Kidney (tissue), 13 donors: ENCODE measurements at regions not wholly inside any gene's neighbourhood (a gene's known extent, or its start where the extent isn't known, plus 50 kb on each side); places are given as distances from the start of the nearest gene placed in this dataset.
"Not testable (repeated sequence)": the region's sequence is repeated elsewhere in the genome, so short reads cannot be mapped to it uniquely, and the experiment has no call there.

Source experiments
- DNase-seq, 5 donors: peaks; one replicate each; pipeline ENCODE4 v3.0.0-alpha.2; 2013 to 2020
- FAIRE-seq: peaks from 2 replicates; lab custom pipeline; 2012; peaks lifted over from hg19 to GRCh38; lab: Jason Lieb, UNC
- H3K27ac ChIP-seq, 2 donors: one replicate each; pipeline ENCODE4 v1.7.0; 2013; ENCODE audit warnings: low read depth in 2 of 2, low read length in 2 of 2, inconsistent platforms in 1 of 2
- H3K27me3 ChIP-seq: one replicate; pipeline ENCODE4 v1.7.1; 2013; ENCODE audit warnings: low read length, inconsistent platforms; ENCODE audit not compliant: control insufficient read depth, insufficient read depth
- H3K36me3 ChIP-seq, 3 donors: one replicate each; pipeline versions ENCODE4 v1.7.0 to v1.7.1; 2013; ENCODE audit warnings: low read length in 3 of 3, control low read depth in 1 of 3, inconsistent platforms in 1 of 3; ENCODE audit not compliant: insufficient read depth in 3 of 3, control insufficient read depth in 2 of 3
- H3K4me1 ChIP-seq, 3 donors: one replicate each; pipeline versions ENCODE4 v1.7.0 to v1.7.1; 2013; ENCODE audit warnings: low read length in 3 of 3, inconsistent platforms in 1 of 3, low read depth in 1 of 3; ENCODE audit not compliant: control insufficient read depth in 2 of 3, insufficient read depth in 2 of 3
- H3K4me3 ChIP-seq, 3 donors: one replicate each; pipeline versions ENCODE4 v1.7.0 to v1.8.1; 2013; ENCODE audit warnings: low read length in 3 of 3, control low read depth in 1 of 3, inconsistent platforms in 1 of 3
- H3K9ac ChIP-seq, 3 donors: one replicate each; pipeline versions ENCODE4 v1.7.0 to v1.7.1; 2013; ENCODE audit warnings: low read length in 3 of 3, control low read depth in 1 of 3, inconsistent platforms in 1 of 3
- H3K9me3 ChIP-seq, 3 donors: one replicate each; pipeline versions ENCODE4 v1.7.0 to v1.7.1; 2013; ENCODE audit warnings: low read length in 3 of 3, control low read depth in 1 of 3, inconsistent platforms in 1 of 3; ENCODE audit not compliant: control insufficient read depth in 2 of 3, insufficient read depth in 1 of 3
- CTCF ChIP-seq: IDR thresholded peaks from 3 replicates; pipeline ENCODE4 v1.5.1; 2012; ENCODE audit warnings: mild to moderate bottlenecking, moderate library complexity, borderline replicate concordance; ENCODE audit not compliant: insufficient read depth; ENCODE audit errors: extremely low read depth
- intact Hi-C: fragments of 100-400 bp; cut with DNase I; formaldehyde crosslinking; loops from one replicate; pipeline ENCODE4 v1.11.1; 2022
- donor health status: control.
- donor health status: control.
- donor health status: control.
- donor health status: control.
- donor health status: control.
- donor health status: DM: yes; HTN: yes; CAD: no.
- donor health status: Normal renal cell carcinoma (clear cell type).

GRCh38 chr7:142636751-142637150 lies 112.5 kb upstream of the PRSS1 start:
- Histone ChIP-seq H3K27me3 (no peaks in the 10 kb centered on the region), H3K9ac (no peak overlapping the region), H3K4me3 (no peak overlapping the region), H3K27ac (no peak overlapping the region), H3K9me3 (no peaks in the 10 kb centered on the region), H3K4me1 (no peaks in the 10 kb centered on the region), H3K36me3 (no peaks in the 10 kb centered on the region)
- no peak for DNase-seq
- no peak for FAIRE-seq
- intact Hi-C loops = no loop called here
- TF ChIP-seq CTCF = no peak

GRCh38 chr7:142636107-142636506 lies 113.2 kb upstream of the PRSS1 start:
- H3K27me3 ChIP-seq, H3K9me3 ChIP-seq, H3K9ac ChIP-seq, DNase-seq, H3K4me1 ChIP-seq, H3K4me3 ChIP-seq, H3K27ac ChIP-seq, intact Hi-C loops, H3K36me3 ChIP-seq, FAIRE-seq: not testable (repeated sequence)

GRCh38 chr7:142632271-142633134 lies 116.8 kb upstream of the PRSS1 start:
- FAIRE-seq = no peak
- intact Hi-C loops = no loop called here
- no peaks in the 10 kb centered on the region for H3K36me3 ChIP-seq
- H3K27ac ChIP-seq = no peak overlapping the region
- H3K9me3 ChIP-seq = no peaks in the 10 kb centered on the region
- peak; percentile 63 for TF ChIP-seq CTCF
- no peak overlapping the region for H3K4me3 ChIP-seq
- DNase-seq = peak in 4 of 5 donors; percentile 63 to 82 (median 72)
- no peaks in the 10 kb centered on the region for H3K4me1 ChIP-seq
- peaks cover 2% of the 10 kb centered on the region for H3K27me3 ChIP-seq
- H3K9ac ChIP-seq = no peak overlapping the region

GRCh38 chr7:142629588-142630260 lies 119.5 kb upstream of the PRSS1 start:
- FAIRE-seq = no peak
- H3K36me3 ChIP-seq = no peaks in the 10 kb centered on the region
- H3K27me3 ChIP-seq = peaks cover 2% of the 10 kb centered on the region
- intact Hi-C loops = no loop called here
- TF ChIP-seq CTCF = no peak
- H3K4me1 ChIP-seq = no peaks in the 10 kb centered on the region
- H3K27ac ChIP-seq = no peak overlapping the region
- H3K4me3 ChIP-seq = no peak overlapping the region
- H3K9ac ChIP-seq = no peak overlapping the region
- H3K9me3 ChIP-seq = no peaks in the 10 kb centered on the region
- DNase-seq = no peak
